GM18511 (cell line): ENCODE measurements at regions not wholly inside any gene's neighbourhood (a gene's known extent, or its start where the extent isn't known, plus 50 kb on each side); places are given as distances from the start of the nearest gene placed in this dataset.

ENCODE experiments used
- ATAC-seq: cut with Tn5 transposase; IDR thresholded peaks from one replicate; pipeline ENCODE4 v1.9.1; 2021; ENCODE audit warnings: mild to moderate bottlenecking, moderate library complexity; ENCODE audit not compliant: unreplicated experiment

DNA sequence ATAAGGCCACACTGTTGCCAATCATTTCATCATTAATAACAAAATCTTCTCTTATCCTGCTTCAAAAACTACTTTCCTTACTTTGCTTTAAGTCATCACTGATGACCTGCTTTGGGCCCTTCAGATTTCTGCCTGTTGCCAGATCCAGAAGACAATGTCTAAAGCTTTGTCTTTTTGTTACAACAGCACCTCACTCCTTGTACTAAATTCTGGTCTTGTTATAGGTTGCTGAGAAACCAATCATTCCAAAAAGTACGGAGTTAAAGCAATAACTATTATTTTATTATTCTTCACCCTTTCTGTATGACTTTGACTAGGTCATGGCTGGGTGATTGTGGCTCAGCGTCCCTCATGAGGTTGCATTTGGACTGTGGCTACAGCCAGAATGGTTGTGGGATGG lies 633.5 kb downstream of the PTPRU start:
- no peak for ATAC-seq

DNA sequence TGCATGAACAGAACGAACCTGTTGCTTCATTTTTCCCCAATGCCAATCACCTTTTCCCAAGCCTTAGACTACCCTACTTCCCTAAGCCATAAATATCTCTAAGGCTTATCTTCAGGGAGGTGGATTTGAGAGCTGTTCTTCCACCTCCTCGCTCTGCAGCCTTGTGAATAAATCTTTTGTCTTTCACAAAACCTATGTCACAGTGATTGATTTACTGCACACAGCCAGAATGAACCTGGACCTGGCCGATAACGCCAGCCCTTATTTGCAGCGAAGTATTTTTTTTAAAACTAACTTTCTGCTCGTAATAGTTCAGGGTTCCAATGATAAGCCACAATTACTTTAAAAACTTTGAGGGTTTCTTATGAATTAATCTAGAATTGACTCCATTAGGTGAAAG lies 632.6 kb downstream of the PTPRU start:
- no peak for ATAC-seq

DNA sequence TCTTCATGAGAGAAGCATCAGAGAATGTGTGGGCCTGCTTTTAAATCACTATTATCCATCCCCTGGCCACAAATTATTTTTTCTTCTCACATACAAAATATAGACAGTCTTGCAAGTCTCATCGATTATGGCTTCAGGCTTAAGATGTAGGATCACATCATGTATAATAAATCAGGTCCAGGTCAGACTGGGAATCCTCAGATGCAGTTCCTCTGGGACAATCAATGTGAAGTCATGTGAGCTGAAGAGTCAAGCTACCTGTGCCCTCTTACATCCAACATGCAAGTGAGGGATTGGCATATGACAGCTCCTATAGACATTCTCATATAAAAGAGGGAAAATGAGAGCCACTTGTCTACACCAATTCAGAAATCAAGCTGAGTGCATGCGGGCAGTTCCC lies 631.8 kb downstream of the PTPRU start:
- no peak for ATAC-seq

DNA sequence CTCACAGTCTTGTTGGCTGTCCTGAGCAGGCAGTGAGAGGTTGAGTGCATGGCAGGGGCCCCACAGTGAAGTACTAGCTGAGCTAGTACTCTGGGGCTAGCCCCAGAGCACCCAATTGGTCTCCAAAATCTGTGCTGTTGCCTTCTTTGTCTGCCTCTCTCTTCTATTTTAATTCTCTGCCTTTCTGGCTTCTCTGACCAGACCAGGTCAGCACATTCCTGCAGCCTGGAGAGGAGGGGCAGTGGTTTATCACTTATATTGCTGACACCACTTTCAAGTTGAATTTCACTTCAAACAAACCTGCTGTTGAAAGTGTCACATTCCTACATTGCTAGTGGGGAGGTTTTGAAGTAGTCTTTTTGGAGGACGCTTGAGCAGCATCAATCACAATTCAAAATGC lies 628.7 kb downstream of the PTPRU start:
- ATAC-seq: no peak

DNA sequence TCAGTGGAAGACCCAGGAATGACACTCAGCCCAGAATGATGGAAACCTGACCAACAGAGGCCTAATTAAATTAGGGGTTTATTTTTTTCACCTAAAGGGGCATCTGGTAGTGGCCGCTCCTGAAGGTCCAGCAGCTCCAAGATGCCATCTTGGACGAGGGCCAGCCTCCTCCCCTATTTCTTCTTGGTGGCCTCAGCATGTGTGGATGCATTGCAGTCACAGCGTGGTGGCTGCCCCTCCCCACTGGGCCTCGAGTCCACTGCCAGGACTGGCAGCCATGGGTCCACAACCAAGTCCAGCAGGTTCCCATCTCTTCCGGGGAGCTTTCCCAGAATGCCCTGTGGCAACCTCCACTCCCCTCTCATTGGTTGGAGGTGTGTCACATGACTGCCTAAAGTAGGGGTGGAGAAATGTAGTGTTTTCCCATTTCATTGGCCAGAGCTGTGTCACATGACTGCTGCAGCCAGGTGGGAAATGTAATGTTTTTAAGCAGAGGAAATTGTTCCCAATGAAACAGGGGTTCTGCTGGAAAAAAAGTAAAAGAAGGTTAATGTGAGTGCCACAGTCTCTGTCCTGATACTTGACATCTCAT lies 628.2 kb downstream of the PTPRU start:
- no peak for ATAC-seq

DNA sequence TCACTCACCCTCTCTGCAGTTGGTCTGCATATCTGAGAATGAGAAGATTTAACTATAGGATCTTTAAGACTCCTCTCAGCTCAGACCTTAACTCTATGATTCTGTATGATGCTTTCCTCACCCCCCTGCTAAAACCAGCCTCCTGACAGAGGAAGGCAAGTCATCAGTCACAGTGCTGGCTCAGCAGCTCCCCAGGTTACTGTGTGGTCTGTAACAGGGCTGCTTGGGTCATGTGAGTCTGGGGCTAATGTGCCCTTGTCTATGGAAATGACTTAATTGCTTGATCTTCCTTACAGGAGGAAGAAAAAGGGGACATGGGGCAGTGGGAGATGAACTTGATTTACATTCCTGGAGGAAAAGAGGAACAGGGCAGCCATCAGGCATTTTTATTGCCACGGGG lies 625.6 kb downstream of the PTPRU start:
- no peak for ATAC-seq

DNA sequence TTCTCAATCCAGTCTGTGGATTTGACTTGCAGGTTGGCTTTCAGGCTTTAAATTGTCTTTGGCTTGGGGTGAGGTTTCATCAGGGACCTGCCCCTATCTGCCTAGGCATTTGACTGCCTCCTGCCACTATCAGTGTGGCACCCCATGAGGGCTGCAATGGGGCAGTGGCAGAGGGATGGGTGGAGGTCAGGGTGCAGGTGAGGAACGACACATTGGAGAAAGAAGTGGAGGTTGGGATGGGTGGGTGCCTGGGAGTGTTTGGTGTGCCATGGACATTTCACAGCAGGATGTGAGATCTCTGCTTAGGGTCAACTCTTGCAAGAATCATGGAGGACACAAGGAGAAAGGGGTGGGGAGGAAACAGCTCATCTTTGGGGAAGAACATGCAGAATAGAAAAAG lies 625.1 kb downstream of the PTPRU start:
- no peak for ATAC-seq

DNA sequence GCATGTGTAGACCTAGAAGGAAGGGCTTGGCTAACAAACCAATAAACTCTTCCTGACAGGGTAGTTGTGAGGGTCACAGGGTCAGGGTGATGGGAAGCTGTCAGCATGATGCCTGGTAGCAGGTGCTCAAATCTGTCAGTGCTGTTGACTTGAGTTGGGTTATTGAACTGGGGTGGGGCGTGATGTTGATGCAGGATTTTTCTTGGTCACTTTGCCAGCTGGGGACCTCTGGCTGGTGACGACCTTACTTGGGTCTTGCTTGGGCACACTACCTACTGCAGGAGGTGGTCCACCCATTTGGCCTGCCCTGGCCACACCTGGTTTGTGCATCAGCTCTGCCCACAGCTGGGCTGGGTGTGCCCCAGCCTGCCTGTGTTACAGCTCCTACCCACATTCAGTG lies 624.4 kb downstream of the PTPRU start:
- ATAC-seq: no peak

DNA sequence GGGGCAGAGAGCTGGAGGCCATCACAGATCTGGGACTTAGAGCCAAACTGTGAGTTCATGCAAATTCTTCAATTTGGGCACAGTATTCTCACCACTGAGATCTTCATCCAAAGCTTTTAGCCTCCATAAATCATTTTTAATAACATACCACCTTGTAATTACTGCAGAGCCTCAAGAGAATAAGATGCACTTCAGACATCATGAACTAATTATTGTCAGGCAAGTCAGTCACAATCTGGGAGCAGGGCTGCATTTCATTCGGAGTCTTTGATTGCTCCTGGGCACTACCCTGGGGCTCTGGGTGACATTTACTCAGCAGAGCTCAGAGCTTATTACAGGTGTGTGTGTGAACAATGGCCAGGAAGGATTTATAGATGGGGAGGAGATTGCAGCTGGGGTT lies 623.7 kb downstream of the PTPRU start:
- ATAC-seq: no peak

DNA sequence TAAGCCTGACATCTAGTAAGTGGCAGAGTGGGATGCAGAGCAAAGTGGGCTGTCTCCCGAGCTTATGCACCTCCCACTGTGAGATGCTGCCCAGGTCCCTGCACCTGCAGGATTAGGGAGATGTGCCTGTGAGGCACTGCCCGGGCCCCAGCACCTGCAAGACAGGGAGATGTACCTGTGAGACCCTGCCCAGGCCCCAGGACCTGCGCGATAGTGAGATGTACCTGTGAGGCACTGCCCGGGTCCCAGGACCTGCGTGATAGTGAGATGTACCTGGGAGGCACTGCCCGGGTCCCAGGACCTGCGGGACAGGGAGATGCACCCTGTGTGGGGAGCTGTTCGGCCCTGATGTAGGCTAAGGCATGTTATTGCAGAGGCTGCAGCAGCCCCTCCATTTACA lies 622.8 kb downstream of the PTPRU start:
- ATAC-seq: no peak

DNA sequence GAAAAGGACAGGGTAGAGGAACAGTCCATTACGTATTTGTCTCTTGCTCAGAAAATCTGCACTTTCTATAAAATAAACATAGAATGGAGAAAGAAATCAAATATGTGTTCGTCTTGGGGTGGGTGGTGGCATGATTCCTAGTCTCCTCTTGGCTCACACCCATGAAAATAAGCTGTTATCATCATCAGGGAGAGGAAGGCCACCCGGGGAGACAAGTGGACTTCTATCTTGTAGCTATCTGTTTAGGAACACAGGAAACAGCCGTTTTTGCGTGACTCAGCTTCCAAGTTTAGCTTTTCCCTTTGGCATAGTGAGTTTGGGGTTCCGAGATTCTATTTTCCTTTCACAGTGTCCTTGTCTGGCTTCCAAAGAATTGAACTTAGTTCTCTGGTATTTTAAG lies 622.3 kb downstream of the PTPRU start:
- no peak for ATAC-seq

DNA sequence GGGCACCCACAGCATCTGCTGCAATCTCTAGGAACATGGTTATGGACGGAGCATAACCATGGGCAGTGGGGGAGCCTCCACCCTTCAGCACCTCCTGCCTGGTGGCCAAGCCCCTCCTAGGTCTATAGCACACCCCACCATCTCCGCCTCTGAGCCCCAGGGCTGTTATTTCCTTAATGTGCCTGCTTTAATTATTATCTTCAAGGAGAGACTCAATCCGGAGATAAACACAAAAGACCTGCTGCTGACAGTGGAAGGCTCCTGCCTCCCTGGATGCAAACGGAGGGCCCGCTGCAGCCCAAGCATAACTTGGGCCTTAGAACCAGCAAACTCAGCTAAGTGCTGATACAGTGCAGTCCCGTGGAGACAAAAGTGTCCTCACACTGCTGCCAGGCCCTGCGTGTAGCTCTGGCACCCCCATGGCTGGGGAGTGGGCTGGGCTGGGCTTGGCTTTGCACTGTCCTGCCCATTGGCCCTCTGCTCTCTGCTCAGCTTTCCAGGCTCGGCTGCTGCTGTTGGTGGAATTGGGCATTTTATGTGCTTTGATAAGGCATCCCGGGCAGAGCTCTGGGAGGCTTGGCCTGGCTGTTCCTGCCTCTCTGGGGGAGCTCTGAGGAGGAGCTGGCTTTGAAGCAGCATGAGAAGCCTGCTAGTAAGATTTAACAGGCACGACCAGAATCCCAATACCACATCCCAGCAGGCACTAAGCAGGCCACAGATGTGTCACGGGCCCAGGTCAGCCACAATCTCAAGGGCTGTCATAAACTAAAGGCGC lies 620.2 kb downstream of the PTPRU start:
- ATAC-seq: no peak

DNA sequence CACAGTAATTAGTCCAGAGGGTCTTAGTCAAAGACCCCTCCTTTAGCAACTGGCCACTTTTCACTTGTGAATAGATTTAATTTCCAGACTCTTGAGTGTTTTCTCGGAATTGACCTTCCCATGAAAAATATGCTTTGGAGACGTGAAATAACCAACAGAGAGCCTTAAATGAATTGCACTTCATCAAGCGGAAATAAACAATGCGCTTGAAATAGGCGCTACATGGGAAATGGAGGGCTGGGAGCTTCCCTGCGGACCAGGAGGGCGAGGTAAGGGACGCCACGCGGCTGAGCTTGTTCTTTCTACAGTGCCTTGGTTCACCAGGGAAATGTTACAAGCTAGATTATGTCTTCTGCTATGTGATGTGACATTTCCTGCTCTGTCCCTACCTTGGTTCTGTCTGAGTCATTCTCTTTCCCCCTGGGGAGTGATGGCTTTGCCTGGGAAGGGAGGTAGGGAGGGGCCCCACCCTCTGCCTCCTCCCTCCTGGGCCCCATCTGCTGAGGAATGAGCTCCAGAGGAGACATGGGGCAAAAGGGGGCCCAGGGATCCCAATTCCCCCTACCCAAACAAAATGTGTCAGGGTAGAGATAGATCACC lies 619.3 kb downstream of the PTPRU start:
- no peak for ATAC-seq

DNA sequence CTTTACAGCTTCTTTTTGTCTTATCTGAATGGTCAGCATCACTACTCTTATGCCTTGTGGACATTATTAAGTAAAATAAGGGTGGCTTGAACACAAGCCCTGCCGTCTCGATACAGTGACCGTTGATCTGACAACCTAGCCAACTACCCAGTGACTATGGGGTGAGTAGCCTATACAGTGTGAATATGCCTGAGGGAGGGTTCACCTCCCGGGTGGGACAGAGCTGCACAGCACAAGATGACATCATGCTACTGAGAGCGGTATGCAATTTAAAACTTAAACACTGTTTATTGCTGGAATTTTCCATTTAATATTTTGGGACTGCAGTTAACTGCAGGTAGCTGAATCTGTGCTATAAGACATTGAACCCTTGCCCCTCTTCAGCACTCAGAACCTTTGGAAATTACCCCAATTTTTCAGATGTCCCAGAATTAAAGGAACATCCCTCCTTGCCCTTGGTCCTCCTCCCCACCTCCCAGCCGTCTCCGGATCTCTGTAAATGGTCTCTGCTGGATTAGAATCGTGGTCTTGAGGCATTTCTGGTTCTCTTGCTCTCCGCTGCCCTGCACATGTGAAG lies 618.5 kb downstream of the PTPRU start:
- no peak for ATAC-seq

DNA sequence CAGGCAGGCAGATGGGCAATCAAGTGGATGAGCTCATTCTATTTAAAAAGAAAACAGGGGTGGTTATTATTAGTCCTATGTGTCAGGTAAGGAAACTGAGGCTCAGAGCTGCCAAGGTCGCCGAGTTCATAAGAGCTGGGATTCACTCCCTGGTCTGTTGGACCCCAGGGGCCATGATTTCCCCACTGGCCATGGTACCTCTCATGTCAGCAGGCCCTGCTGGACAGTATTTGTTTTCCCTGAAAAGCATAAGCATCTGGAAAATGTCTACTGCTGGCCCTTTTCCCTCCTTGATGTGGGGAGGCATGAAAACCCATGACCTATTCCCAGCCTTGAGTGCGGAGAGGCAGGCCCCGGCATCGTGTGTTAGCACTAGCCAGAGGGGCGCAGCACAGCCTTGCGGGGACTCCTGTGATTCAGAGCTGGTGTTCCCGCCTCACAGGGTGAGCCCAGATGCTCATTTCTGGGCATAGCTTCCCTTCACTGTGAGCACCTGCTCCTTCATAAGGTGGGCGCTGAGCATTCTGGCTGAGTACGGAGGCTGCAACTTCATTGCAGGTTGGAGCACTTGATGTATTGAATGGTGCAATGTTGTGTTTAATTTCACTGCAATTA lies 617.5 kb downstream of the PTPRU start:
- ATAC-seq: no peak

DNA sequence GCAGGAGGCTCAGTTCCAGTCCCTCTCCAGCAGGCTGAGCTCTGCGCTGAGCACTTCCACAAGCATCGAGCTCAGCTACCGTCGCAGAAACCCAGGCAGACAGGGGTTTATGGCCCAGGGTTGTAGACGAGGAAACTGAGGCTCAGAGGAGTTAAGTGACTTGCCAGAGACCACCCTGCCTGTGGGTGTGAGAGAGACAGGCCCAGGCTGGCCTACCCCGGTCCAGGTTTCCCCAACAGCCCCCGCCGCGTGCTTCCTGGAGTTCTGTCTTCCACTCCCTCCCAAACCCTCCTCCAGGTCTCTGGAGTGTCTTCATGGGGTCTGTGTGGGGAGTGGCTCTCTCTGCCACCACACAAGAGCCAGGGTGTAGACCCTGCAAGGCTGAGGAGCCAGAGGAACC lies 615.9 kb downstream of the PTPRU start:
- no peak for ATAC-seq

DNA sequence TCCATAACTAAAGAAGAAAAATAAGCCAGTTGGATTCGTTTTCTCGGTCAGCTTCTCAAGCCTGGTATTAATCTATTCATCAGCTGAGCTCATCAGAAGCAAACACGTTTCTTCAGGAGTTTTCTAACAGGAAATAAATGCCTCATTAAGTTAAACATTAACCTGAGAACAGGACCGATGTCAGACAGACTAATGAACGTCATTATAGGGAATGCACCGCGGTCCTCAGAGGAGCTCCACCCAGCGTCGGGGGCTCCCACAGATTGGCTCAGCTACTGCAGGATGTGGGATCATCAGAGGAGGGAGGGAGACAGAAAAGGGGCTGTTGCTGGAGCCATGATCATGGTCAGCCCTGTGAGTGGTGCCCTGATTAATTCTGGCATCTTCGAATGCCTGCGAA lies 615.4 kb downstream of the PTPRU start:
- ATAC-seq: no peak

DNA sequence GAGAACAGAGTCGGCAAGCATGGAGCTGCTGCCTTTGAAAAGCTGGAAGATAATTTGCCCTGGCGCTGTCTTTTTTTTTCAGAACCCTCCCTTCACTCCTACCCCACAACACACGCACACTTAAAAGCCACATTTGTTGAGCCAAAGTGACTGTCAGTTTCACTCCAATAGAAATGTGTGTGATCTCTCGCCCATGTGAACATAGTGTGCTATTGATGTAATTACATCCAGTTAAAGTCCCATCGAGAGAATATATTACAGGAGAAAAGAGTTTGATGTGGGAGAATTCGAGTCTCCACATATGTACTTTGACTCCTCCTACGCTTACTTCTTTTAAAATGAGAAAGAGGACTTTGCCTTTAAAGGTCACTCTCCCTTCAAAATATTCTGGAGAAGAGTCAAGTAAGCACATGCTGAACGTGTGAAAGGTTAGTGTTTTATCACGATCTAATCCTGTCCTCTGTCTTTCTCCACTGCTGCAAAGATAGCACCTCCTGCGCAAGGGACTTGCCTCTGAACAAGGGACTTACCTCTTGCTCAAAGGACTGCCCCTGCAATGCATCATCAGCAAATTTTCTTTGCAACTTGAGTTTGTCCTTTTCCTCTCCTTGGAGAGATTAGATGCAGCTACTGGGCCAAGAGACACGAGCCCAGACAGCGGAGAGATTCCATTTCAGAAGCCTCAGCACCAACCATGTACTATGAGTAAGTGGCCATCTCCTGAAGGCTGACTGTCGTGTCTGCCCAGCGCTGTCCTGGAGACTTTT lies 613.9 kb downstream of the PTPRU start:
- ATAC-seq: no peak

DNA sequence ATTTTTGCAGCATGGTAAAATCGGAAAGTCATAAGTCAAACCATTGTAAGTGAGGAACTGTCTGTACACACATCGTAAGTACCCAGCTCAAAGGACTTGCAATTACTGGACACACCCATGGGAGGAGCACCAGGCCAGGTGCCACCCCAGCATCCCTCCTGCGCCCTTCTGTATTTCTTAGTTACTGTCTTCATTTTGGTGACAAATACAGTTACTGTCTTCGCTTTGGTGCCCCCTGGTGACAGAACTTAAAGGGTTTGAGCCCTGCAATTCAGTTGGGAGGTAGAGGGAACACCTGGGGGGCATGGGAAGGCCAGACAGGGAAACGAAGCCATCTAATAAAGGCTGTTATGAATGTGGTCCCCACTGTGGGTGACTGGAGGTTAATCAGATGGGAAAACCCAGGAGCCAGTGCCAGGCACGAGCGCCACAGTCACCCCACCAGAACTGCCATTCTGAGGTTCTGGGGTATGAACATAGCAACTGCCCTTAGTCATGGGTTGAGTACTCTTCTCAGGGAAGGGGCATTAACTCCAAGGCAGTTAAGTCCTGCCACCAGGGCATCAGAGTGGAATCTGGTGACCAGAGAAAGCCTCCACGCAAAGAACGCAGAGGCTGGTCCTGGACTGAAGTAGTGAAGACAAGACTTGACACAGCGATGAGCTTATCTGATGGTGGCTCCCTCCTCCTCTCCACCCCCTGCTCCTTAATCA lies 612.9 kb downstream of the PTPRU start:
- ATAC-seq: no peak

DNA sequence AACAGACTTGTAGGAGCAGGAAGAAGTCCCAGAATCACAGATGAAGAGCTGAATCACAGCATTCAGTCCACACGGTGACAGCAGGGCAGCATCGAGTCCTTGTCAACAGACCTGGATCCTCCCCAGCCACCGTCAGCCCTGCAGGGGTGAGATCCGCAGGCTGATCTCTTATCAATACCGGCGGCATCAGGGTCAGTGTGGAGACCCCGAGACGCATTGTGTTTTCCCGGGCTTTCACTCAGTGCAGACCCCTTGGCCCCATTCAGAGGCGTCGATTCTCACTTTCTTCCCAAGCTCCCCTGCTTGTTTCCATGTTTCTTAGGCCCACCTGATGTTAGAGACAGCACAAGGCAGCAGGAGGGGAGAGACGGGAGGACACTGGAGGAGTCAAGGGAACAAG lies 609.6 kb downstream of the PTPRU start:
- ATAC-seq: no peak
